ENCODE measurements at regions not wholly inside any gene's neighbourhood (a gene's known extent, or its start where the extent isn't known, plus 50 kb on each side); places are given as distances from the start of the nearest gene placed in this dataset.

- TF ChIP-seq POLR2AphosphoS5 (IDR thresholded peaks at IDR 0.05): no peak
- TF ChIP-seq, protein P1, sequence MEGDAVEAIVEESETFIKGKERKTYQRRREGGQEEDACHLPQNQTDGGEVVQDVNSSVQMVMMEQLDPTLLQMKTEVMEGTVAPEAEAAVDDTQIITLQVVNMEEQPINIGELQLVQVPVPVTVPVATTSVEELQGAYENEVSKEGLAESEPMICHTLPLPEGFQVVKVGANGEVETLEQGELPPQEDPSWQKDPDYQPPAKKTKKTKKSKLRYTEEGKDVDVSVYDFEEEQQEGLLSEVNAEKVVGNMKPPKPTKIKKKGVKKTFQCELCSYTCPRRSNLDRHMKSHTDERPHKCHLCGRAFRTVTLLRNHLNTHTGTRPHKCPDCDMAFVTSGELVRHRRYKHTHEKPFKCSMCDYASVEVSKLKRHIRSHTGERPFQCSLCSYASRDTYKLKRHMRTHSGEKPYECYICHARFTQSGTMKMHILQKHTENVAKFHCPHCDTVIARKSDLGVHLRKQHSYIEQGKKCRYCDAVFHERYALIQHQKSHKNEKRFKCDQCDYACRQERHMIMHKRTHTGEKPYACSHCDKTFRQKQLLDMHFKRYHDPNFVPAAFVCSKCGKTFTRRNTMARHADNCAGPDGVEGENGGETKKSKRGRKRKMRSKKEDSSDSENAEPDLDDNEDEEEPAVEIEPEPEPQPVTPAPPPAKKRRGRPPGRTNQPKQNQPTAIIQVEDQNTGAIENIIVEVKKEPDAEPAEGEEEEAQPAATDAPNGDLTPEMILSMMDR (IDR thresholded peaks at IDR 0.05): no peak
These were observed 148.1 kb downstream of the CYP26B1 start for GRCh38 chr2:71999580-71999979.

Data from prostate gland (tissue), 2 donors.